HEK293 (cell line): ENCODE measurements at regions not wholly inside any gene's neighbourhood (a gene's known extent, or its start where the extent isn't known, plus 50 kb on each side); places are given as distances from the start of the nearest gene placed in this dataset.

Experiments used
- CTCF ChIA-PET: fragments of 350-600 bp; formaldehyde crosslinking; extraction: SDS; loops from one replicate; lab custom pipeline; 2021; ENCODE audit warnings: antibody characterized with exemption; lab: Yijun Ruan, JAX
- POLR2A ChIA-PET: fragments of 300-600 bp; formaldehyde crosslinking; extraction: SDS; loops from one replicate; lab custom pipeline; 2020; ENCODE audit warnings: antibody characterized with exemption, inconsistent platforms; lab: Yijun Ruan, JAX
- H3K27ac ChIP-seq: fragments of 200-500 bp; sonication (Bioruptor generic); 2 replicates; pipeline ENCODE4 v1.5.1; 2014; ENCODE audit warnings: low read depth, low read length, control low read depth, inconsistent platforms; ENCODE audit errors: extremely low read depth
- H3K36me3 ChIP-seq, 2 experiments: fragments of 200-500 bp in 1 of 2; sonication (Bioruptor generic) in 1 of 2; 1 replicate in 1 of 2; 2 replicates in 1 of 2; pipeline ENCODE4 v1.5.1; 2014 to 2017; ENCODE audit warnings: inconsistent platforms in 2 of 2, low read length in 2 of 2; ENCODE audit not compliant: control insufficient read depth in 2 of 2, insufficient read depth in 1 of 2
- H3K4me1 ChIP-seq: fragments of 200-500 bp; sonication (Bioruptor generic); 2 replicates; pipeline ENCODE4 v1.5.1; 2014; ENCODE audit warnings: mild to moderate bottlenecking, low read length, inconsistent platforms; ENCODE audit not compliant: control insufficient read depth, insufficient read depth
- H3K4me3 ChIP-seq: 2 replicates; pipeline ENCODE4 v1.5.1; 2011; ENCODE audit warnings: low read depth, mild to moderate bottlenecking, control low read depth, low read length, moderate library complexity
- H3K9me3 ChIP-seq: fragments of 200-500 bp; sonication (Bioruptor generic); 2 replicates; pipeline ENCODE4 v1.5.1; 2014; ENCODE audit warnings: low read depth, low read length, inconsistent platforms; ENCODE audit not compliant: control insufficient read depth, insufficient read depth
- GFI1B ChIP-seq: fragments of 450-650 bp; formaldehyde crosslinking; IDR thresholded peaks from 2 replicates; pipeline ENCODE4 v1.5.1; 2016; ENCODE audit warnings: missing biosample characterization, missing genetic modification characterization
- MYNN ChIP-seq: fragments of 450-650 bp; formaldehyde crosslinking; IDR thresholded peaks from 2 replicates; pipeline ENCODE4 v1.5.1; 2016; ENCODE audit warnings: missing biosample characterization, missing genetic modification characterization, borderline replicate concordance
- OVOL3 ChIP-seq: fragments of 450-650 bp; formaldehyde crosslinking; IDR thresholded peaks from 2 replicates; pipeline ENCODE4 v1.5.1; 2016; ENCODE audit warnings: missing biosample characterization, missing genetic modification characterization
- SALL2 ChIP-seq: fragments of 450-650 bp; formaldehyde crosslinking; IDR thresholded peaks from 2 replicates; pipeline ENCODE4 v1.5.0; 2017; ENCODE audit warnings: missing biosample characterization, mild to moderate bottlenecking, missing genetic modification characterization, borderline replicate concordance
- SP7 ChIP-seq: fragments of 450-650 bp; formaldehyde crosslinking; IDR thresholded peaks from 2 replicates; pipeline ENCODE4 v1.5.1; 2016; ENCODE audit warnings: missing biosample characterization, missing genetic modification characterization
- ZBTB1 ChIP-seq: fragments of 450-650 bp; formaldehyde crosslinking; IDR thresholded peaks from 2 replicates; pipeline ENCODE4 v1.5.1; 2016; ENCODE audit warnings: missing biosample characterization, missing genetic modification characterization
- ZBTB17 ChIP-seq: fragments of 450-650 bp; formaldehyde crosslinking; IDR thresholded peaks from 2 replicates; pipeline ENCODE4 v1.5.1; 2016; ENCODE audit warnings: missing biosample characterization, missing genetic modification characterization
- ZNF133 ChIP-seq: fragments of 450-650 bp; formaldehyde crosslinking; IDR thresholded peaks from 2 replicates; pipeline ENCODE4 v1.5.1; 2016; ENCODE audit warnings: missing biosample characterization, missing genetic modification characterization
- ZNF266 ChIP-seq: fragments of 450-650 bp; formaldehyde crosslinking; IDR thresholded peaks from 2 replicates; pipeline ENCODE4 v1.5.1; 2016; ENCODE audit warnings: missing biosample characterization, missing genetic modification characterization, low read depth
- ZNF292 ChIP-seq: fragments of 450-650 bp; formaldehyde crosslinking; IDR thresholded peaks from 2 replicates; pipeline ENCODE4 v1.5.1; 2016; ENCODE audit warnings: low read depth, missing biosample characterization, missing genetic modification characterization, borderline replicate concordance
- ZNF366 ChIP-seq: fragments of 450-650 bp; formaldehyde crosslinking; conservative IDR thresholded peaks from 2 replicates; pipeline ENCODE4 v1.5.1; 2016; ENCODE audit warnings: missing biosample characterization, missing genetic modification characterization
- ZNF514 ChIP-seq: fragments of 450-650 bp; formaldehyde crosslinking; IDR thresholded peaks from 2 replicates; pipeline ENCODE4 v1.5.1; 2016; ENCODE audit warnings: missing biosample characterization, missing genetic modification characterization
- ZNF544 ChIP-seq: fragments of 450-650 bp; formaldehyde crosslinking; IDR thresholded peaks from 2 replicates; pipeline ENCODE4 v1.5.0; 2017; ENCODE audit warnings: missing biosample characterization, missing genetic modification characterization
- ZNF560 ChIP-seq: fragments of 450-650 bp; formaldehyde crosslinking; IDR thresholded peaks from 2 replicates; pipeline ENCODE4 v1.5.1; 2017; ENCODE audit warnings: missing biosample characterization, missing genetic modification characterization, borderline replicate concordance
- ZNF585B ChIP-seq: fragments of 450-650 bp; formaldehyde crosslinking; IDR thresholded peaks from 2 replicates; pipeline ENCODE4 v1.5.1; 2016; ENCODE audit warnings: missing biosample characterization, missing genetic modification characterization
- ZNF626 ChIP-seq: fragments of 450-650 bp; sonication (Bioruptor Pico); formaldehyde crosslinking; IDR thresholded peaks from 2 replicates; pipeline ENCODE4 v1.5.1; 2018; ENCODE audit warnings: missing biosample characterization, missing genetic modification characterization, inconsistent platforms
- ZNF792 ChIP-seq: fragments of 450-650 bp; formaldehyde crosslinking; IDR thresholded peaks from 2 replicates; pipeline ENCODE4 v1.5.1; 2016; ENCODE audit warnings: missing biosample characterization, missing genetic modification characterization
- TF ChIP-seq, protein P1 (sequence below): fragments of 450-650 bp; formaldehyde crosslinking; IDR thresholded peaks from 2 replicates; pipeline ENCODE4 v1.5.1; 2016; ENCODE audit warnings: missing biosample characterization, missing genetic modification characterization
- TF ChIP-seq, protein P2 (sequence below): fragments of 450-650 bp; formaldehyde crosslinking; IDR thresholded peaks from 2 replicates; pipeline ENCODE4 v1.5.1; 2017; ENCODE audit warnings: missing biosample characterization, missing genetic modification characterization
- TF ChIP-seq, protein P3 (sequence below): fragments of 450-650 bp; formaldehyde crosslinking; IDR thresholded peaks from 2 replicates; pipeline ENCODE4; 2016; ENCODE audit warnings: missing biosample characterization, missing genetic modification characterization
- TF ChIP-seq, protein P4 (sequence below): fragments of 450-650 bp; formaldehyde crosslinking; IDR thresholded peaks from 2 replicates; pipeline ENCODE4 v1.5.1; 2016; ENCODE audit warnings: missing biosample characterization, missing genetic modification characterization
- TF ChIP-seq, protein P5 (sequence below): fragments of 450-650 bp; formaldehyde crosslinking; IDR thresholded peaks from 2 replicates; pipeline ENCODE4 v1.5.1; 2016; ENCODE audit warnings: missing biosample characterization, missing genetic modification characterization
- TF ChIP-seq, protein P6 (sequence below): fragments of 450-650 bp; formaldehyde crosslinking; IDR thresholded peaks from 2 replicates; pipeline ENCODE4 v1.5.1; 2016; ENCODE audit warnings: missing biosample characterization, missing genetic modification characterization
- TF ChIP-seq, protein P7 (sequence below): fragments of 450-650 bp; formaldehyde crosslinking; IDR thresholded peaks from 2 replicates; pipeline ENCODE4 v1.5.1; 2016; ENCODE audit warnings: missing biosample characterization, missing genetic modification characterization, low read depth

DNA sequence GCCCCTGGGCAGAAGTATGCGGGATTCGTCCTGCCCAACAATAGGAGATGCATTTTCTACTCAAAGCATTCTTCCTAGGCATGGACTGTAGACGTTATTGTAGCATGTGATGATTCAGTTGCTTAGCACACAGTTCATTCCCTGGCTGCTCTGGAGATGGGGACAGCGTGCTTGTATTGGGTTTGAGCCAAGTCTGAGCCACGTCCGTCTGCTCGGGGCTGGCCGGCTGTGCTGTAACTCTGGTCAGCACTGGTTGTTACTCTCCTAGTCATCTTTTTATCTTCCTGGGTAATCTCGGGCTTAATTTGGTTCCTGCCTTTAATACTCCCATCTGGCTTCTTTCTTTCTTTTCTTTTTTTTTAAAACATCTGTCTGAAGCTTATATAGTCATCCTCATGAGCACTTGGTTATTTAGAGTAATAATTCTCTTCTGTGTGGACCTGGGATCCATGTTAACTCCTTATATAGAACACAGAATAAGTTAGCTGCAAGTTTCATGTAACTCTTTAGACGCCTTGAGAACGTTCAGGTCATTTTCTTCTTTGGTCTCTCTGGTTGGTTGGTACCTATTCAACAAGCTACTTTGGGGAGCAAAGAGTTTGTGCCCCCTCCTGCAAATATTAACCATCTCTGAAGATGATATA is 118.8 kb upstream of the RPS23 start (continued):
- TF ChIP-seq ZNF792 (tag by site-specific recombination), result no peak
- TF ChIP-seq GFI1B, result no peak
- TF ChIP-seq ZNF266, result no peak
- no peak for TF ChIP-seq ZNF560 (tag by site-specific recombination)
- no peak for TF ChIP-seq ZNF626 (tag by site-specific recombination)
- peak; percentile 56 for TF ChIP-seq ZNF366 (tag by site-specific recombination)
- TF ChIP-seq ZBTB1 (tag by site-specific recombination), result no peak
- TF ChIP-seq, protein P1, sequence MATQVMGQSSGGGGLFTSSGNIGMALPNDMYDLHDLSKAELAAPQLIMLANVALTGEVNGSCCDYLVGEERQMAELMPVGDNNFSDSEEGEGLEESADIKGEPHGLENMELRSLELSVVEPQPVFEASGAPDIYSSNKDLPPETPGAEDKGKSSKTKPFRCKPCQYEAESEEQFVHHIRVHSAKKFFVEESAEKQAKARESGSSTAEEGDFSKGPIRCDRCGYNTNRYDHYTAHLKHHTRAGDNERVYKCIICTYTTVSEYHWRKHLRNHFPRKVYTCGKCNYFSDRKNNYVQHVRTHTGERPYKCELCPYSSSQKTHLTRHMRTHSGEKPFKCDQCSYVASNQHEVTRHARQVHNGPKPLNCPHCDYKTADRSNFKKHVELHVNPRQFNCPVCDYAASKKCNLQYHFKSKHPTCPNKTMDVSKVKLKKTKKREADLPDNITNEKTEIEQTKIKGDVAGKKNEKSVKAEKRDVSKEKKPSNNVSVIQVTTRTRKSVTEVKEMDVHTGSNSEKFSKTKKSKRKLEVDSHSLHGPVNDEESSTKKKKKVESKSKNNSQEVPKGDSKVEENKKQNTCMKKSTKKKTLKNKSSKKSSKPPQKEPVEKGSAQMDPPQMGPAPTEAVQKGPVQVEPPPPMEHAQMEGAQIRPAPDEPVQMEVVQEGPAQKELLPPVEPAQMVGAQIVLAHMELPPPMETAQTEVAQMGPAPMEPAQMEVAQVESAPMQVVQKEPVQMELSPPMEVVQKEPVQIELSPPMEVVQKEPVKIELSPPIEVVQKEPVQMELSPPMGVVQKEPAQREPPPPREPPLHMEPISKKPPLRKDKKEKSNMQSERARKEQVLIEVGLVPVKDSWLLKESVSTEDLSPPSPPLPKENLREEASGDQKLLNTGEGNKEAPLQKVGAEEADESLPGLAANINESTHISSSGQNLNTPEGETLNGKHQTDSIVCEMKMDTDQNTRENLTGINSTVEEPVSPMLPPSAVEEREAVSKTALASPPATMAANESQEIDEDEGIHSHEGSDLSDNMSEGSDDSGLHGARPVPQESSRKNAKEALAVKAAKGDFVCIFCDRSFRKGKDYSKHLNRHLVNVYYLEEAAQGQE (tag by site-specific recombination), result peak; percentile 29; the same call in 1 of the 2 replicates
- no peak for TF ChIP-seq SP7 (tag by site-specific recombination)
- TF ChIP-seq, protein P2, sequence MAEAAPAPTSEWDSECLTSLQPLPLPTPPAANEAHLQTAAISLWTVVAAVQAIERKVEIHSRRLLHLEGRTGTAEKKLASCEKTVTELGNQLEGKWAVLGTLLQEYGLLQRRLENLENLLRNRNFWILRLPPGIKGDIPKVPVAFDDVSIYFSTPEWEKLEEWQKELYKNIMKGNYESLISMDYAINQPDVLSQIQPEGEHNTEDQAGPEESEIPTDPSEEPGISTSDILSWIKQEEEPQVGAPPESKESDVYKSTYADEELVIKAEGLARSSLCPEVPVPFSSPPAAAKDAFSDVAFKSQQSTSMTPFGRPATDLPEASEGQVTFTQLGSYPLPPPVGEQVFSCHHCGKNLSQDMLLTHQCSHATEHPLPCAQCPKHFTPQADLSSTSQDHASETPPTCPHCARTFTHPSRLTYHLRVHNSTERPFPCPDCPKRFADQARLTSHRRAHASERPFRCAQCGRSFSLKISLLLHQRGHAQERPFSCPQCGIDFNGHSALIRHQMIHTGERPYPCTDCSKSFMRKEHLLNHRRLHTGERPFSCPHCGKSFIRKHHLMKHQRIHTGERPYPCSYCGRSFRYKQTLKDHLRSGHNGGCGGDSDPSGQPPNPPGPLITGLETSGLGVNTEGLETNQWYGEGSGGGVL (tag by site-specific recombination), result no peak
- no peak for TF ChIP-seq ZNF292 (tag by site-specific recombination)
- TF ChIP-seq, protein P3, sequence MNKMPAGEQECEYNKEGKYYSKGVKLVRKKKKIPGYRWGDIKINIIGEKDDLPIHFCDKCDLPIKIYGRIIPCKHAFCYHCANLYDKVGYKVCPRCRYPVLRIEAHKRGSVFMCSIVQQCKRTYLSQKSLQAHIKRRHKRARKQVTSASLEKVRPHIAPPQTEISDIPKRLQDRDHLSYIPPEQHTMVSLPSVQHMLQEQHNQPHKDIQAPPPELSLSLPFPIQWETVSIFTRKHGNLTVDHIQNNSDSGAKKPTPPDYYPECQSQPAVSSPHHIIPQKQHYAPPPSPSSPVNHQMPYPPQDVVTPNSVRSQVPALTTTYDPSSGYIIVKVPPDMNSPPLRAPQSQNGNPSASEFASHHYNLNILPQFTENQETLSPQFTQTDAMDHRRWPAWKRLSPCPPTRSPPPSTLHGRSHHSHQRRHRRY (tag by site-specific recombination), result no peak
- TF ChIP-seq, protein P4, sequence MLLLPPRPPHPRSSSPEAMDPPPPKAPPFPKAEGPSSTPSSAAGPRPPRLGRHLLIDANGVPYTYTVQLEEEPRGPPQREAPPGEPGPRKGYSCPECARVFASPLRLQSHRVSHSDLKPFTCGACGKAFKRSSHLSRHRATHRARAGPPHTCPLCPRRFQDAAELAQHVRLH (tag by site-specific recombination), result no peak
- TF ChIP-seq SALL2 (tag by site-specific recombination), result no peak
- TF ChIP-seq ZNF514 (tag by site-specific recombination), result no peak
- TF ChIP-seq ZNF585B, result no peak
- TF ChIP-seq ZNF133 (tag by site-specific recombination), result no peak
- TF ChIP-seq MYNN (tag by site-specific recombination), result no peak
- no peak for TF ChIP-seq OVOL3 (tag by site-specific recombination)

DNA sequence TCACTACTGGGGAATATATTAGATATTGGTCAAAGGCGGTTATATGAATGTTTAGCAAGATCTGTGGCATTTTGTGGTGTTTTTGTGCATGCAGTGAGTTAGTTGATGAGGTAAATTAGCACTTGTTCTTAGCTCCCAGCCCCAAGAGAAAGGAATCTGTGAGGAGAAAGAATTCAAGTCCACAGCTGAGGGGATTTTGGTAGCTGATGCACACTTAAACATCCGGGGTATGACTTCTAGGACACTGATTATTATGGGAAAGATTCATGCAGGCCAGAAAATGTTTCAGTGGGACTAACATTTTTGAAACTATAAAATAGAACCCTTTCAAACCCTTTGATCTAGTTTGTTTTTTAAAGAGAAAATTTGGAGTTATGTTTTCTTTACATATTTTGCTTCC is 118.2 kb upstream of the RPS23 start:
- POLR2A ChIA-PET, result no interaction called here
- CTCF ChIA-PET, result interaction anchor here (0.7 kb wide), 1 partner anchor 990 kb away, joined by 8 read pairs; no protein-coding TSS in a partner anchor
- TF ChIP-seq, protein P5, sequence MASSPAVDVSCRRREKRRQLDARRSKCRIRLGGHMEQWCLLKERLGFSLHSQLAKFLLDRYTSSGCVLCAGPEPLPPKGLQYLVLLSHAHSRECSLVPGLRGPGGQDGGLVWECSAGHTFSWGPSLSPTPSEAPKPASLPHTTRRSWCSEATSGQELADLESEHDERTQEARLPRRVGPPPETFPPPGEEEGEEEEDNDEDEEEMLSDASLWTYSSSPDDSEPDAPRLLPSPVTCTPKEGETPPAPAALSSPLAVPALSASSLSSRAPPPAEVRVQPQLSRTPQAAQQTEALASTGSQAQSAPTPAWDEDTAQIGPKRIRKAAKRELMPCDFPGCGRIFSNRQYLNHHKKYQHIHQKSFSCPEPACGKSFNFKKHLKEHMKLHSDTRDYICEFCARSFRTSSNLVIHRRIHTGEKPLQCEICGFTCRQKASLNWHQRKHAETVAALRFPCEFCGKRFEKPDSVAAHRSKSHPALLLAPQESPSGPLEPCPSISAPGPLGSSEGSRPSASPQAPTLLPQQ (tag by site-specific recombination), result no peak
- TF ChIP-seq, protein P6, sequence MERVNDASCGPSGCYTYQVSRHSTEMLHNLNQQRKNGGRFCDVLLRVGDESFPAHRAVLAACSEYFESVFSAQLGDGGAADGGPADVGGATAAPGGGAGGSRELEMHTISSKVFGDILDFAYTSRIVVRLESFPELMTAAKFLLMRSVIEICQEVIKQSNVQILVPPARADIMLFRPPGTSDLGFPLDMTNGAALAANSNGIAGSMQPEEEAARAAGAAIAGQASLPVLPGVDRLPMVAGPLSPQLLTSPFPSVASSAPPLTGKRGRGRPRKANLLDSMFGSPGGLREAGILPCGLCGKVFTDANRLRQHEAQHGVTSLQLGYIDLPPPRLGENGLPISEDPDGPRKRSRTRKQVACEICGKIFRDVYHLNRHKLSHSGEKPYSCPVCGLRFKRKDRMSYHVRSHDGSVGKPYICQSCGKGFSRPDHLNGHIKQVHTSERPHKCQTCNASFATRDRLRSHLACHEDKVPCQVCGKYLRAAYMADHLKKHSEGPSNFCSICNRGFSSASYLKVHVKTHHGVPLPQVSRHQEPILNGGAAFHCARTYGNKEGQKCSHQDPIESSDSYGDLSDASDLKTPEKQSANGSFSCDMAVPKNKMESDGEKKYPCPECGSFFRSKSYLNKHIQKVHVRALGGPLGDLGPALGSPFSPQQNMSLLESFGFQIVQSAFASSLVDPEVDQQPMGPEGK (tag by site-specific recombination), result no peak
- no peak for TF ChIP-seq ZNF544
- TF ChIP-seq, protein P7, sequence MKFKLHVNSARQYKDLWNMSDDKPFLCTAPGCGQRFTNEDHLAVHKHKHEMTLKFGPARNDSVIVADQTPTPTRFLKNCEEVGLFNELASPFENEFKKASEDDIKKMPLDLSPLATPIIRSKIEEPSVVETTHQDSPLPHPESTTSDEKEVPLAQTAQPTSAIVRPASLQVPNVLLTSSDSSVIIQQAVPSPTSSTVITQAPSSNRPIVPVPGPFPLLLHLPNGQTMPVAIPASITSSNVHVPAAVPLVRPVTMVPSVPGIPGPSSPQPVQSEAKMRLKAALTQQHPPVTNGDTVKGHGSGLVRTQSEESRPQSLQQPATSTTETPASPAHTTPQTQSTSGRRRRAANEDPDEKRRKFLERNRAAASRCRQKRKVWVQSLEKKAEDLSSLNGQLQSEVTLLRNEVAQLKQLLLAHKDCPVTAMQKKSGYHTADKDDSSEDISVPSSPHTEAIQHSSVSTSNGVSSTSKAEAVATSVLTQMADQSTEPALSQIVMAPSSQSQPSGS (tag by site-specific recombination), result no peak
- TF ChIP-seq ZBTB17 (tag by site-specific recombination), result no peak

More for the DNA sequence above, 118.2 kb upstream of the RPS23 start:
- H3K36me3 ChIP-seq, result no peaks in the 10 kb centered on the region
- H3K4me1 ChIP-seq, result peaks cover 23% of the 10 kb centered on the region
- H3K27ac ChIP-seq, result peak overlapping the region; percentile 44; the same call in 1 of the 2 replicates
- no peaks in the 10 kb centered on the region for H3K9me3 ChIP-seq
- H3K4me3 ChIP-seq, result no peak overlapping the region
